H1 (cell line): ENCODE measurements at regions not wholly inside any gene's neighbourhood (a gene's known extent, or its start where the extent isn't known, plus 50 kb on each side); places are given as distances from the start of the nearest gene placed in this dataset.

Source experiments
- CTCF ChIA-PET: fragments of 300-600 bp; sonication (Branson Sonifier 250); formaldehyde crosslinking; loops from one replicate; lab custom pipeline; 2021; ENCODE audit not compliant: partially characterized antibody; lab: Charles Lee
- POLR2A ChIA-PET: fragments of 300-600 bp; sonication (Branson Sonifier 250); formaldehyde crosslinking; loops from one replicate; lab custom pipeline; 2021; ENCODE audit warnings: inconsistent platforms; ENCODE audit not compliant: partially characterized antibody; lab: Charles Lee
- DNase-seq, 2 experiments: peaks; one replicate each; pipeline versions ENCODE4 v3.0.0 to v3.0.0-alpha.2; 2010 to 2022; ENCODE audit warnings: low spot score in 2 of 2, low read depth in 1 of 2, mixed read lengths in 1 of 2
- FAIRE-seq: peaks from 2 replicates; lab custom pipeline; 2011; peaks lifted over from hg19 to GRCh38; lab: Jason Lieb, UNC
- H2AFZ ChIP-seq: 2 replicates; pipeline ENCODE4 v1.8.1; 2012; ENCODE audit warnings: low read length, inconsistent platforms
- H2AK5ac ChIP-seq: 2 replicates; pipeline ENCODE4 v1.6.1; 2013; ENCODE audit warnings: low read depth, low read length
- H2BK120ac ChIP-seq: replicated peaks from 2 replicates; pipeline ENCODE3; 2013; ENCODE audit warnings: low read depth, low read length, inconsistent platforms
- H2BK12ac ChIP-seq: 2 replicates; pipeline ENCODE4 v1.6.1; 2013; ENCODE audit warnings: low read depth, low read length
- H2BK15ac ChIP-seq: 2 replicates; pipeline ENCODE4 v1.6.1; 2013; ENCODE audit warnings: low read length
- H2BK20ac ChIP-seq: 2 replicates; pipeline ENCODE4 v1.6.1; 2013; ENCODE audit warnings: low read length
- H2BK5ac ChIP-seq: 2 replicates; pipeline ENCODE4 v1.6.1; 2013; ENCODE audit warnings: low read depth, low read length
- H3K14ac ChIP-seq: 2 replicates; pipeline ENCODE4 v1.6.1; 2013; ENCODE audit warnings: inconsistent platforms; ENCODE audit not compliant: insufficient read length
- H3K18ac ChIP-seq: 2 replicates; pipeline ENCODE4 v1.6.1; 2013; ENCODE audit warnings: low read length; ENCODE audit errors: extremely low read depth
- H3K23ac ChIP-seq: 2 replicates; pipeline ENCODE4 v1.6.1; 2013; ENCODE audit warnings: inconsistent platforms; ENCODE audit not compliant: insufficient read length
- H3K23me2 ChIP-seq: 2 replicates; pipeline ENCODE4 v1.6.1; 2013; ENCODE audit warnings: low read depth, low read length
- H3K27ac ChIP-seq: 2 replicates; pipeline ENCODE4 v1.6.1; 2011; ENCODE audit warnings: low read depth, low read length, inconsistent platforms
- H3K27me3 ChIP-seq, 4 experiments: replicated peaks in 1 of 4; 1 replicate in 1 of 4; 2 replicates in 3 of 4; pipeline versions ENCODE4 v1.6.1 to v1.8.1; 2011 to 2013; ENCODE audit warnings: low read length in 3 of 4, mild to moderate bottlenecking in 3 of 4, inconsistent platforms in 2 of 4, mixed read lengths in 2 of 4, moderate library complexity in 1 of 4; ENCODE audit not compliant: control insufficient read depth in 3 of 4, insufficient read depth in 3 of 4; ENCODE audit errors: extremely low read depth in 1 of 4
- H3K36me3 ChIP-seq, 4 experiments: 2 replicates each; pipeline versions ENCODE4 v1.6.1 to v1.8.1; 2011 to 2013; ENCODE audit warnings: mild to moderate bottlenecking in 4 of 4, low read length in 3 of 4, moderate library complexity in 2 of 4, control low read depth in 1 of 4, inconsistent platforms in 1 of 4; ENCODE audit not compliant: insufficient read depth in 4 of 4, control insufficient read depth in 2 of 4
- H3K4ac ChIP-seq: replicated peaks from 2 replicates; pipeline ENCODE3; 2013; ENCODE audit warnings: low read length, low read depth, mixed read lengths, inconsistent platforms; ENCODE audit not compliant: insufficient read length
- H3K4me1 ChIP-seq, 4 experiments: replicated peaks in 1 of 4; 1 replicate in 1 of 4; 2 replicates in 3 of 4; pipeline versions ENCODE4 v1.6.1 to v1.8.1; 2011 to 2013; ENCODE audit warnings: low read length in 3 of 4, inconsistent platforms in 2 of 4, mixed read lengths in 1 of 4; ENCODE audit not compliant: insufficient read depth in 4 of 4, control insufficient read depth in 3 of 4
- H3K4me2 ChIP-seq, 2 experiments: 2 replicates each; pipeline versions ENCODE4 v1.6.1 to v1.8.1; 2011 to 2013; ENCODE audit warnings: low read depth in 2 of 2, low read length in 2 of 2, control low read depth in 1 of 2, inconsistent platforms in 1 of 2, mild to moderate bottlenecking in 1 of 2; ENCODE audit not compliant: insufficient read depth in 1 of 2
- H3K4me3 ChIP-seq, 4 experiments: fragments of 200-600, 300-600 bp in 1 of 4; sonication (generic), shearing (Covaris generic), sonication (Bioruptor Twin) in 1 of 4; 2 replicates each; pipeline versions ENCODE4 v1.5.1 to v1.8.1; 2011 to 2016; ENCODE audit warnings: low read length in 4 of 4, low read depth in 3 of 4, control low read depth in 2 of 4, inconsistent platforms in 2 of 4, mild to moderate bottlenecking in 2 of 4, mixed read lengths in 1 of 4, moderate library complexity in 1 of 4; ENCODE audit not compliant: insufficient read depth in 2 of 4; ENCODE audit errors: extremely low read depth in 1 of 4
- H3K56ac ChIP-seq: replicated peaks from 2 replicates; pipeline ENCODE3; 2013; ENCODE audit warnings: low read depth, mild to moderate bottlenecking, mixed read lengths, low read length, inconsistent platforms; ENCODE audit not compliant: insufficient read length
- H3K79me1 ChIP-seq: 2 replicates; pipeline ENCODE4 v1.6.1; 2013; ENCODE audit warnings: low read depth, low read length, control low read depth
- H3K79me2 ChIP-seq, 2 experiments: 2 replicates each; pipeline versions ENCODE4 v1.6.1 to v1.8.1; 2012 to 2013; ENCODE audit warnings: low read length in 2 of 2, mild to moderate bottlenecking in 2 of 2, inconsistent platforms in 1 of 2; ENCODE audit not compliant: insufficient read depth in 2 of 2, control insufficient read depth in 1 of 2
- H3K9ac ChIP-seq, 4 experiments: replicated peaks in 1 of 4; 1 replicate in 1 of 4; 2 replicates in 3 of 4; pipeline versions ENCODE4 v1.6.1 to v1.8.1; 2011 to 2013; ENCODE audit warnings: low read depth in 3 of 4, low read length in 3 of 4, control low read depth in 2 of 4, mild to moderate bottlenecking in 2 of 4, moderate library complexity in 2 of 4, inconsistent platforms in 1 of 4; ENCODE audit errors: extremely low read depth in 1 of 4
- H3K9me3 ChIP-seq, 2 experiments: 2 replicates each; pipeline versions ENCODE4 v1.6.1 to v1.8.1; 2012 to 2013; ENCODE audit warnings: mild to moderate bottlenecking in 2 of 2, moderate library complexity in 2 of 2, control low read depth in 1 of 2, inconsistent platforms in 1 of 2, low read depth in 1 of 2, low read length in 1 of 2, mixed read lengths in 1 of 2; ENCODE audit not compliant: insufficient read depth in 2 of 2
- H4K20me1 ChIP-seq, 2 experiments: replicated peaks in 1 of 2; 2 replicates each; pipeline versions ENCODE3 to v1.8.1; 2011 to 2013; ENCODE audit warnings: inconsistent platforms in 2 of 2, low read length in 2 of 2, mild to moderate bottlenecking in 1 of 2; ENCODE audit not compliant: insufficient read depth in 2 of 2, control insufficient read depth in 1 of 2
- H4K5ac ChIP-seq: 2 replicates; pipeline ENCODE4 v1.6.1; 2013; ENCODE audit warnings: low read length, low read depth, mixed read lengths, inconsistent platforms; ENCODE audit not compliant: insufficient read length
- H4K8ac ChIP-seq: 2 replicates; pipeline ENCODE4 v1.8.0; 2013; ENCODE audit warnings: mild to moderate bottlenecking, moderate library complexity, low read length, inconsistent platforms; ENCODE audit not compliant: insufficient read depth; ENCODE audit errors: extremely low read depth
- H4K91ac ChIP-seq: replicated peaks from 2 replicates; pipeline ENCODE3; 2013; ENCODE audit warnings: low read length, mixed read lengths, inconsistent platforms; ENCODE audit not compliant: insufficient read length
- CEBPB ChIP-seq: IDR thresholded peaks from 2 replicates; pipeline ENCODE4 v1.6.1; 2012; ENCODE audit warnings: low read depth, low read length
- E2F6 ChIP-seq: IDR thresholded peaks from 2 replicates; pipeline ENCODE4 v1.6.1; 2012; ENCODE audit warnings: inconsistent platforms
- HDAC6 ChIP-seq: IDR thresholded peaks from one replicate; pipeline ENCODE4 v1.7.1; 2012; ENCODE audit warnings: low read depth, mild to moderate bottlenecking, inconsistent platforms, low read length, moderate library complexity
- JUN ChIP-seq: IDR thresholded peaks from 2 replicates; pipeline ENCODE4 v1.6.1; 2011; ENCODE audit warnings: low read depth, mild to moderate bottlenecking, improper control_type of control experiment, low read length
- KDM5A ChIP-seq: fragments of 200-600 bp; IDR thresholded peaks from 2 replicates; pipeline ENCODE4 v1.7.1; 2012; ENCODE audit warnings: mild to moderate bottlenecking, low read length, inconsistent platforms, mixed read lengths
- RBBP5 ChIP-seq: IDR thresholded peaks from 2 replicates; pipeline ENCODE4 v1.7.1; 2012; ENCODE audit warnings: low read depth, mild to moderate bottlenecking, inconsistent platforms, low read length, moderate library complexity, borderline replicate concordance
- SIX5 ChIP-seq: IDR thresholded peaks from 2 replicates; pipeline ENCODE4 v1.6.1; 2011; ENCODE audit warnings: mild to moderate bottlenecking, low read depth, low read length
- WGBS, 2 experiments: shearing (Covaris generic) in 1 of 2; methylation state at CpG; one replicate each; pipeline versions ENCODE4 v1.1.6 to v1.1.7; 2013 to 2015; ENCODE audit warnings: low lambda C conversion rate in 2 of 2, mixed read lengths in 2 of 2, inconsistent platforms in 1 of 2, low coverage in 1 of 2, missing lambda C conversion rate in 1 of 2; ENCODE audit not compliant: insufficient replicate concordance in 2 of 2, insufficient coverage in 1 of 2, insufficient read length in 1 of 2; ENCODE audit errors: extremely low coverage in 1 of 2, missing lambda C conversion rate in 1 of 2; 5-methylcytosine and 5-hydroxymethylcytosine counted together

GRCh38 chr1:29515170-29515955, 279.0 kb downstream of the PTPRU start:
- Histone ChIP-seq H3K23ac (no peak overlapping the region), H3K56ac (no peak overlapping the region), H3K9ac (no peak overlapping the region)
- TF ChIP-seq SIX5 (no peak), RBBP5 (no peak), CEBPB (no peak), HDAC6 (no peak), E2F6 (no peak), KDM5A (no peak), JUN (no peak)
- TF ChIP-seq, all 59 proteins: peak for 0
- CTCF ChIA-PET: interaction anchor here (0.5 to 3.1 kb wide), 6 partner anchors 32 to 571 kb away, joined by 3 to 14 read pairs (median 4); no protein-coding TSS in a partner anchor
- POLR2A ChIA-PET: no interaction called here
- Histone ChIP-seq H3K4me2 (no peak overlapping the region), H4K8ac (no peak overlapping the region), H3K27ac (no peak overlapping the region), H3K27me3 (peaks cover 0 to 2% (median 0%) of the 10 kb centered on the region in 4 experiments; a peak in 1 of 7 replicates), H2BK12ac (no peak overlapping the region), H3K79me1 (no peaks in the 10 kb centered on the region), H3K79me2 (no peaks in the 10 kb centered on the region), H3K4me1 (no peaks in the 10 kb centered on the region), H3K14ac (no peak overlapping the region), H2AK5ac (no peak overlapping the region), H3K4ac (no peak overlapping the region), H3K9me3 (no peaks in the 10 kb centered on the region), H2BK5ac (no peak overlapping the region), H2BK120ac (no peak overlapping the region), H4K5ac (no peak overlapping the region), H3K18ac (no peak overlapping the region), H4K91ac (no peak overlapping the region), H2AFZ (no peak overlapping the region), H2BK15ac (no peak overlapping the region), H4K20me1 (no peaks in the 10 kb centered on the region), H2BK20ac (no peak overlapping the region), H3K23me2 (no peaks in the 10 kb centered on the region), H3K4me3 (no peak overlapping the region), H3K36me3 (no peaks in the 10 kb centered on the region)
- no peak for DNase-seq
- FAIRE-seq: no peak
- WGBS, 2 experiments: 81% methylated on average over 7 of the region's 7 CpGs; no CpG with 5 or more reads in 1 of the 2 experiments
